ENCODE measurements at regions not wholly inside any gene's neighbourhood (a gene's known extent, or its start where the extent isn't known, plus 50 kb on each side); places are given as distances from the start of the nearest gene placed in this dataset.

DNA sequence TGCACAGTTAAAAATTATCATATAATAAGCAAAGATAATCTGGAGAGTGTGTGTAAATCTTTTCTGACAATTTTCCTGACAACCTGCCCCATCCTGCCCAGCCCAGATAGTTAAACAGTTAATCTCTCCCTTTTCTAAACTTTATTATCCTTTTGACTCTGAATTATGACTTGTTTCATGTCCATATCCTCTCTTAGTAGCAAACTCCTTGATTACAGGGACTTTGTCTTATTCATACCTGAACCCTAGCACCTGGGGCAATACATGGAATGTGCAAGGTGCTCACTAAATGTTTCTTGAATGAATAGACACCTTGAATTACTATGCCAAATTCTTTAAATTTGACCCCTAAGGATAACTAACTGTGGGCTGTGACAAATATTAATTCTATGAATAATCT lies 186.7 kb downstream of the FAM170A start:
- no peak overlapping the region for H3K9ac ChIP-seq (ENCODE audit: low read depth in 1 of 2, low read length in 2 of 2)
- H3K27ac ChIP-seq (ENCODE audit: low read depth, low read length), result no peak overlapping the region
- no peaks in the 10 kb centered on the region for H3K9me3 ChIP-seq (ENCODE audit: control insufficient read depth in 1 of 2, low read length in 2 of 2)
- no peaks in the 10 kb centered on the region for H3K4me1 ChIP-seq (ENCODE audit: control insufficient read depth in 1 of 2, insufficient read depth in 2 of 2, low read length in 2 of 2)
- no peaks in the 10 kb centered on the region for H3K36me3 ChIP-seq (ENCODE audit: control insufficient read depth in 1 of 2, insufficient read depth in 2 of 2, low read length in 2 of 2)
- no peaks in the 10 kb centered on the region for H3K27me3 ChIP-seq (ENCODE audit: control insufficient read depth in 1 of 2, insufficient read depth in 2 of 2, low read length in 2 of 2)
- no peak overlapping the region for H3K4me3 ChIP-seq (ENCODE audit: low read depth in 1 of 2, low read length in 2 of 2)

DNA sequence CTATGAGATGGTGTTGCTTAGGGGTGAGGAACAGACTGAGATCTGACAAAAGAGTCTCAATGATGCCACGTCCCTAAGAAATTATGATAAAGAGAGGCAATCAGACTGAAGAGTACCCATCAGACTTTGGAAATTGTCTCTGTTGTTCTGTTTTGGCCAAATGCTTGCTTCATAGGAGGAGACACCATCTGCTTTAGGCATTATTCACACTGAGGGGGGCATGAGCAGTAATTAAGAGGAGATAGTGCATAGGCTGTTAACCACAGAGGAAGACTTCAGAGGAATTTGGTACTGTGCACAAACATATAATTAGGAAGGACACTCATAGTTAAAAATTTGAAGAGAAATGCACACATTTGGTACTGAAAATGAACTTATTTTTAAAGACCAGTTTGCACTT lies 190.7 kb downstream of the FAM170A start:
- H3K4me1 ChIP-seq (ENCODE audit: control insufficient read depth in 1 of 2, insufficient read depth in 2 of 2, low read length in 2 of 2), result no peaks in the 10 kb centered on the region
- H3K27ac ChIP-seq (ENCODE audit: low read depth, low read length), result no peak overlapping the region
- no peaks in the 10 kb centered on the region for H3K36me3 ChIP-seq (ENCODE audit: control insufficient read depth in 1 of 2, insufficient read depth in 2 of 2, low read length in 2 of 2)
- H3K4me3 ChIP-seq (ENCODE audit: low read depth in 1 of 2, low read length in 2 of 2), result no peak overlapping the region
- no peak overlapping the region for H3K9ac ChIP-seq (ENCODE audit: low read depth in 1 of 2, low read length in 2 of 2)
- H3K27me3 ChIP-seq (ENCODE audit: control insufficient read depth in 1 of 2, insufficient read depth in 2 of 2, low read length in 2 of 2), result no peaks in the 10 kb centered on the region
- H3K9me3 ChIP-seq (ENCODE audit: control insufficient read depth in 1 of 2, low read length in 2 of 2), result no peaks in the 10 kb centered on the region

DNA sequence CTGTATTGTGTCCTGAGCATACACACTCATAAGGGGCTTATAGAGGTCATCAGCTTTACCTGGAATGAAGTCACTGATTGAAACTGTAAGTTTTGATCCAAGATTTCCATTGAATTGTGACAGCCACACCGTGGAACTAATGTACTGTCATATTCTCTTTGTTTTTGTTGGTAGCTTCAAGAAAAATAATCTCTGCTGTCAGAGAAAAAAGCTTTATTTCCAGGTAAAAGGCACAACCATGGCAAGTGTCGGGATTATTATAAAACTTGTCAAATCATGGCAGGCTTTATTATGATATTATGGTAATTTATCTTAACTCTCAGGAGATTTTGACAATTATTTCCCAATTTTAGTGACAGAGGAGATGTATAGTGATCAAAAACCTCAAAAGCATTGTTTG lies 191.2 kb downstream of the FAM170A start:
- Histone ChIP-seq H3K9me3 (ENCODE audit: control insufficient read depth in 1 of 2, low read length in 2 of 2) (no peaks in the 10 kb centered on the region), H3K36me3 (ENCODE audit: control insufficient read depth in 1 of 2, insufficient read depth in 2 of 2, low read length in 2 of 2) (no peaks in the 10 kb centered on the region), H3K4me3 (ENCODE audit: low read depth in 1 of 2, low read length in 2 of 2) (no peak overlapping the region), H3K4me1 (ENCODE audit: control insufficient read depth in 1 of 2, insufficient read depth in 2 of 2, low read length in 2 of 2) (no peaks in the 10 kb centered on the region), H3K27ac (ENCODE audit: low read depth, low read length) (no peak overlapping the region), H3K27me3 (ENCODE audit: control insufficient read depth in 1 of 2, insufficient read depth in 2 of 2, low read length in 2 of 2) (no peaks in the 10 kb centered on the region), H3K9ac (ENCODE audit: low read depth in 1 of 2, low read length in 2 of 2) (no peak overlapping the region)

DNA sequence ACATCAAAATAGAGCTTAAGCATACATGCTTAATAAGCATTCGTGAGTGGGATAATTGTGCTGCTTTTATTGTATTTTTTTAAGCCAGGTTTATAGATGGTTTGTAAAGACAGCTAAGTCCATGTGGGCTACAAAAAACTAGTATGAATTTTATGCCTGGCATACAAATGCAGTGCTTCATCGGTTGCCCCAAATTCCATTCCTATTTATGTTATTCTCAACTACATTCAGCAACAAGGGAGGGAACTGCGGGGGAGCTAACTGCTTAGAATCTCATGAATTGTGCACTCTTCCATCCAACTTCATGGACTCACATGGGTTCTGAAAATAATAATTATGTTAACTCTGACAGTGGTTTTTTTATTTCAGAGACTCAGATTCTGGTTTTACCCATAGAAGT lies 199.2 kb downstream of the FAM170A start:
- Histone ChIP-seq H3K9me3 (ENCODE audit: control insufficient read depth in 1 of 2, low read length in 2 of 2) (no peaks in the 10 kb centered on the region), H3K36me3 (ENCODE audit: control insufficient read depth in 1 of 2, insufficient read depth in 2 of 2, low read length in 2 of 2) (no peaks in the 10 kb centered on the region), H3K27me3 (ENCODE audit: control insufficient read depth in 1 of 2, insufficient read depth in 2 of 2, low read length in 2 of 2) (no peaks in the 10 kb centered on the region), H3K27ac (ENCODE audit: low read depth, low read length) (no peak overlapping the region), H3K4me3 (ENCODE audit: low read depth in 1 of 2, low read length in 2 of 2) (no peak overlapping the region), H3K9ac (ENCODE audit: low read depth in 1 of 2, low read length in 2 of 2) (no peak overlapping the region), H3K4me1 (ENCODE audit: control insufficient read depth in 1 of 2, insufficient read depth in 2 of 2, low read length in 2 of 2) (no peaks in the 10 kb centered on the region)

DNA sequence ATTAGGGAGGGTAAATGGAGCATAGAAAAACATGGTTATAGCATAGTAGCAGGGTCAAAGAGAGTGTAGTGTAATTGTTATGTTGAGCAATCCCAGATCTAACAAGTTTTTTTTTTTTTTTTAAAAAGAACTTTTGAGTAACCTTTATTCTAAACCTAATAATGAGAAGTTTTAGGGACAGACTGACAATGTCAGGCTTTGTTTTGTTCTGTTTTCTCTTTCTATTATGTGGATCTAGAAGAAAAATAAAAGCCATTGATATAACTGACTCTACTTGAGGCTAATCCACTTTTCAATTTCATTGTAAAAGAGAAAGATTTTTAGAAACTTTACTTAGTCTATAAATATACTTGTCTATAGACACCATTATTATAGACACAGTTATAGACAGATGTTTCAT lies 200.0 kb downstream of the FAM170A start:
- Histone ChIP-seq H3K9ac (ENCODE audit: low read depth in 1 of 2, low read length in 2 of 2) (no peak overlapping the region), H3K27ac (ENCODE audit: low read depth, low read length) (no peak overlapping the region), H3K4me3 (ENCODE audit: low read depth in 1 of 2, low read length in 2 of 2) (no peak overlapping the region), H3K36me3 (ENCODE audit: control insufficient read depth in 1 of 2, insufficient read depth in 2 of 2, low read length in 2 of 2) (no peaks in the 10 kb centered on the region), H3K4me1 (ENCODE audit: control insufficient read depth in 1 of 2, insufficient read depth in 2 of 2, low read length in 2 of 2) (no peaks in the 10 kb centered on the region), H3K9me3 (ENCODE audit: control insufficient read depth in 1 of 2, low read length in 2 of 2) (no peaks in the 10 kb centered on the region), H3K27me3 (ENCODE audit: control insufficient read depth in 1 of 2, insufficient read depth in 2 of 2, low read length in 2 of 2) (no peaks in the 10 kb centered on the region)

DNA sequence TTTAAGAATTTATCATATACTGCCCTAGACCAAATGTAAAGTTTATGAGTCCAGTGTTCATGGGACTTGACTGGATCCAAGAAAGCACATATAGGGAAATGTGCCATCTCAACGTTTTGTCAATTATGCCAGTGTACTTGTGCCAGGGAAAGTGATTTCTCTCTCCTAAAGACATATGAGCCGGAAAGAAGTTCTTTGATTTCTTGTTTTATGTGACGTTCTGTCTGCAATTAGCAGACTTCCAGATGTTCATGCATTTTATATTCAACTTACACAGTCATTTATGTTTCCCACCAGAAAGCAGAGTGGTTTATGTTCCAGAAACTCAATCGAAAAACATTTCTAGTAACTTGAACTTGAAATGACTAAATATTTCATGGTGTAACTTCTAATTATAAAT lies 203.8 kb downstream of the FAM170A start:
- no peak overlapping the region for H3K27ac ChIP-seq (ENCODE audit: low read depth, low read length)

DNA sequence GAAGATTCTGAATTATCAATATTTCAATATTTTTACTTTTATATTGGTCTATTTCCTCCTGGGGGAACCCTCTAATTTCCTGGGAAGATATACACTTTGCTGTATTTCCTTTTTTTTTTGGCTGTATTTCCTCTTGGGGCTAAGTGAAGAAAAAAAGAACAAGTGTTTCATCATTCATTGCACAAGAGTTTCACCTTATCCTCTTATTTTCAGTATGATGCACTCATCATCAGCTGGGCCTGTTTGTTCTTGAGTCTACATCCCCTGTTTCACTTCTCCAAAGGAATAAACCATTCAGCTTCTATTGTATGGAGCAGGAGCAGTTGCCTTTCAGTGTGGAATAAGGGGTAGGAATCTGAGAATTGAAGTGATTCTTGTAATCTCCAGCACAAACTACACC lies 210.8 kb downstream of the FAM170A start:
- Histone ChIP-seq H3K27ac (ENCODE audit: low read depth, low read length) (no peak overlapping the region), H3K4me3 (ENCODE audit: low read depth in 1 of 2, low read length in 2 of 2) (no peak overlapping the region), H3K9ac (ENCODE audit: low read depth in 1 of 2, low read length in 2 of 2) (no peak overlapping the region), H3K36me3 (ENCODE audit: control insufficient read depth in 1 of 2, insufficient read depth in 2 of 2, low read length in 2 of 2) (no peaks in the 10 kb centered on the region), H3K27me3 (ENCODE audit: control insufficient read depth in 1 of 2, insufficient read depth in 2 of 2, low read length in 2 of 2) (no peaks in the 10 kb centered on the region), H3K4me1 (ENCODE audit: control insufficient read depth in 1 of 2, insufficient read depth in 2 of 2, low read length in 2 of 2) (no peaks in the 10 kb centered on the region), H3K9me3 (ENCODE audit: control insufficient read depth in 1 of 2, low read length in 2 of 2) (no peaks in the 10 kb centered on the region)

More for the DNA sequence above, 203.8 kb downstream of the FAM170A start:
- no peak overlapping the region for H3K9ac ChIP-seq (ENCODE audit: low read depth in 1 of 2, low read length in 2 of 2)
- H3K4me3 ChIP-seq (ENCODE audit: low read depth in 1 of 2, low read length in 2 of 2), result no peak overlapping the region
- no peaks in the 10 kb centered on the region for H3K27me3 ChIP-seq (ENCODE audit: control insufficient read depth in 1 of 2, insufficient read depth in 2 of 2, low read length in 2 of 2)
- H3K4me1 ChIP-seq (ENCODE audit: control insufficient read depth in 1 of 2, insufficient read depth in 2 of 2, low read length in 2 of 2), result no peaks in the 10 kb centered on the region
- H3K36me3 ChIP-seq (ENCODE audit: control insufficient read depth in 1 of 2, insufficient read depth in 2 of 2, low read length in 2 of 2), result no peaks in the 10 kb centered on the region
- no peaks in the 10 kb centered on the region for H3K9me3 ChIP-seq (ENCODE audit: control insufficient read depth in 1 of 2, low read length in 2 of 2)

DNA sequence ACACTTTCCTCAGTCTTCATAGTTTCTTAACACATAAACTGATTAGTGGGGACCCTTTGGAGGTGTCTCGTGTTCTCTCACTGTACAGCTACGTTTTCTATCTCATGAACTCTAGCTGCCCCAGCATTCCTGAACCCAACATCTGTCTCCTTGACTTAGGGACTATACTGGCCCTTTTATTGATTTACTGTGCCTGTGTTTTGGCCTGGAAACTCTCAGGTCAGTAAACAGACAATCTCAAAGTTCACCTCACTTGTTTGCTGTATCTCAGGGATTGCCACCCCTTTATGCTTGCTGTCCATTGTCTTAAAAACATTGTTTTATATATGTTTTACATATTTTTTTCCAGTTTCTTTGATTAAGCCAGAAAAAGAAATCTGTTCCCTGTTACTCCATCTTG lies 222.8 kb downstream of the FAM170A start:
- H3K27ac ChIP-seq (ENCODE audit: low read depth, low read length), result no peak overlapping the region
- no peaks in the 10 kb centered on the region for H3K4me1 ChIP-seq (ENCODE audit: control insufficient read depth in 1 of 2, insufficient read depth in 2 of 2, low read length in 2 of 2)
- H3K9me3 ChIP-seq (ENCODE audit: control insufficient read depth in 1 of 2, low read length in 2 of 2), result no peaks in the 10 kb centered on the region
- no peak overlapping the region for H3K9ac ChIP-seq (ENCODE audit: low read depth in 1 of 2, low read length in 2 of 2)
- H3K4me3 ChIP-seq (ENCODE audit: low read depth in 1 of 2, low read length in 2 of 2), result no peak overlapping the region
- H3K36me3 ChIP-seq (ENCODE audit: control insufficient read depth in 1 of 2, insufficient read depth in 2 of 2, low read length in 2 of 2), result no peaks in the 10 kb centered on the region
- H3K27me3 ChIP-seq (ENCODE audit: control insufficient read depth in 1 of 2, insufficient read depth in 2 of 2, low read length in 2 of 2), result no peaks in the 10 kb centered on the region

DNA sequence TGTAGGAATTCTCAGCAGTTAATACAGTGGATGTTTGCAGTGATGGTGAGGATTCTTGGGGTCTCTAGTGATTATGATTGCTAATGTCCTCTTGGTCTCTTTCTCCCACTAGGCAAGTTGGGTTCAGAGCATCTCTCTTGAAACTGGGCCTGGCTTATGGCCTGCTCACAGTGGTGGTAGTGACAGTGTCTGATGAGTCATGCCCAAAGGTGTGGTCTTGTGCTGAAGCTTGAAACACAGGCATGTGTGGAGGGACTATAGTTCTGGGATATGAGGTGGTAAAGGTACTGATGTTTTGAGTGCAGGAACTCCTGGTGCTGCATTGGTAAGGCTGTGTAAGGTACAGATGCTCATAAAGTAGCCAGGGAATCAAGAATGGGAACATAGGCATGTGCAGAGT lies 231.1 kb downstream of the FAM170A start:
- no peaks in the 10 kb centered on the region for H3K36me3 ChIP-seq (ENCODE audit: control insufficient read depth in 1 of 2, insufficient read depth in 2 of 2, low read length in 2 of 2)
- H3K9ac ChIP-seq (ENCODE audit: low read depth in 1 of 2, low read length in 2 of 2), result no peak overlapping the region
- H3K27me3 ChIP-seq (ENCODE audit: control insufficient read depth in 1 of 2, insufficient read depth in 2 of 2, low read length in 2 of 2), result no peaks in the 10 kb centered on the region
- no peak overlapping the region for H3K4me3 ChIP-seq (ENCODE audit: low read depth in 1 of 2, low read length in 2 of 2)
- H3K27ac ChIP-seq (ENCODE audit: low read depth, low read length), result no peak overlapping the region
- no peaks in the 10 kb centered on the region for H3K4me1 ChIP-seq (ENCODE audit: control insufficient read depth in 1 of 2, insufficient read depth in 2 of 2, low read length in 2 of 2)
- H3K9me3 ChIP-seq (ENCODE audit: control insufficient read depth in 1 of 2, low read length in 2 of 2), result no peaks in the 10 kb centered on the region

DNA sequence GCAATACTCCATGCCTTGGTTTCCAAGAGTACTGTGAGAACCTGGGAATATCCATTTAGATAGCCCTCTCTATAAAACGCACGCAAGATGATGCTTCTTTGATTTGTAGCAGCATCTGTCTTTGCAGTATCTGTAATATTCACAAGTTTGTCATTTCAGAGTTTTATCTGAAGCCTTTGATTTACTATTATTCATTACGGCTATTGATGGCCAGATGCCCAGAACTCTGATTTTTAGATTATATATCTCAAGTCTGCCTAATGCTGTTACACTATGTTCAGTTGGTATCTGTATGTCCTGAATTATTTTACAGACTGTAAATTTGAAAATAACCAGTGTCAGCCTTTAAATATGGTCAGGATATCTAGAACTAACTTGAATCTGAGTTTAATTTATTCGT lies 233.3 kb downstream of the FAM170A start:
- Histone ChIP-seq H3K4me1 (ENCODE audit: control insufficient read depth in 1 of 2, insufficient read depth in 2 of 2, low read length in 2 of 2) (no peaks in the 10 kb centered on the region), H3K4me3 (ENCODE audit: low read depth in 1 of 2, low read length in 2 of 2) (no peak overlapping the region), H3K27ac (ENCODE audit: low read depth, low read length) (no peak overlapping the region), H3K27me3 (ENCODE audit: control insufficient read depth in 1 of 2, insufficient read depth in 2 of 2, low read length in 2 of 2) (no peaks in the 10 kb centered on the region), H3K36me3 (ENCODE audit: control insufficient read depth in 1 of 2, insufficient read depth in 2 of 2, low read length in 2 of 2) (no peaks in the 10 kb centered on the region), H3K9me3 (ENCODE audit: control insufficient read depth in 1 of 2, low read length in 2 of 2) (no peaks in the 10 kb centered on the region), H3K9ac (ENCODE audit: low read depth in 1 of 2, low read length in 2 of 2) (no peak overlapping the region)

DNA sequence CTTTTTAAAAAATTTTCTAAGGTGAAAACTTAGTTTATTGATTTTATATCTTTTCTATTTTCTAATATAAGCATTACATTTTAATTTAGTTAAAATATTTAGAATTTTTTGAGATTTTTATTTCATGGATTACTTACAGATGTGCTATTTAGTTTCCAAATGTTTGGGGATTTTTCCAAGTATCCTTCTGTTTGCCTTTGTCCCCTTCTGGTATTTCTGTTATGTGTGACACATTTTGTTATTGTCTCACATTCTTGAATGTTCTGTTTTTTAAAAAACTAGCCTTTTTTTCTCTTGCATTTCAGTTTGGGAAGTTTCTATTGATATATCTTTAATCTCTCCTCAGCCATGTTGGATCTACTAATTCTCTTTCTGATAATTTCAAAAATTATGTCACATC lies 234.9 kb downstream of the FAM170A start:
- no peak overlapping the region for H3K4me3 ChIP-seq (ENCODE audit: low read depth in 1 of 2, low read length in 2 of 2)
- no peak overlapping the region for H3K9ac ChIP-seq (ENCODE audit: low read depth in 1 of 2, low read length in 2 of 2)
- H3K9me3 ChIP-seq (ENCODE audit: control insufficient read depth in 1 of 2, low read length in 2 of 2), result no peaks in the 10 kb centered on the region
- no peaks in the 10 kb centered on the region for H3K27me3 ChIP-seq (ENCODE audit: control insufficient read depth in 1 of 2, insufficient read depth in 2 of 2, low read length in 2 of 2)
- no peak overlapping the region for H3K27ac ChIP-seq (ENCODE audit: low read depth, low read length)
- H3K36me3 ChIP-seq (ENCODE audit: control insufficient read depth in 1 of 2, insufficient read depth in 2 of 2, low read length in 2 of 2), result no peaks in the 10 kb centered on the region
- H3K4me1 ChIP-seq (ENCODE audit: control insufficient read depth in 1 of 2, insufficient read depth in 2 of 2, low read length in 2 of 2), result no peaks in the 10 kb centered on the region
